ENCODE measurements at regions not wholly inside any gene's neighbourhood (a gene's known extent, or its start where the extent isn't known, plus 50 kb on each side); places are given as distances from the start of the nearest gene placed in this dataset.

DNA sequence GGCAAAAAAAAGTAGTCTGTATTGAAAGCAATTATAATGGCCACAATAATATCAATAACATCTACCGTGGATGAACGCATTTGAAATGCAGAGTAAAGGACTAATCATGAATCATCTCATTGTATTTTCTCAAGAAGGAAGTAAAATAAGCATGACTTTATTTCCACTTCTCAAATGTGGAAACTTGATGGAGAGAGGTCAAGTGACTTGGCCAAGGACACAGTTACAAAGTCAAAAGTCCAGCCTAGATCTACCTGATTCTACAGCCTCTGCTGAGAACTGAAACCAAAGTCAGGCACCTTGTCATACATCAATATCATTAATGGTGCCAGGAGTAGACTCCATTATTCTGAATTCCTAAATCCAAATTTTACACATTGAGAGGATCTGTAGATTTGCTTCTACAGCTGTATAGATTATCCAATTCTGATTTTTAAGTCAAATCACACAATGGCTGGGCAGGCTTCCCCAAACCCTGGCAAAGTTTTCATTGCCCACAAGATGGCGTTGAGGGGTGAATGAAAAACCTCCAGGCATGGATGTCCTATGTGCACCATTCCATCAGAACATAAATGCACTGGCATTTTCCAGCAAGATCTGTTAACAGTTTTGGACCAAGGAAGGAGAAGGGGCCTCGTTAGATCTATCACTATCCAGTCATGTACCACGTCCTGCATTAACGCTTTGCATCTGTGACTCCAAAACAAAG lies 423.1 kb downstream of the MAFB start:
- DNase-seq: no peak

DNA sequence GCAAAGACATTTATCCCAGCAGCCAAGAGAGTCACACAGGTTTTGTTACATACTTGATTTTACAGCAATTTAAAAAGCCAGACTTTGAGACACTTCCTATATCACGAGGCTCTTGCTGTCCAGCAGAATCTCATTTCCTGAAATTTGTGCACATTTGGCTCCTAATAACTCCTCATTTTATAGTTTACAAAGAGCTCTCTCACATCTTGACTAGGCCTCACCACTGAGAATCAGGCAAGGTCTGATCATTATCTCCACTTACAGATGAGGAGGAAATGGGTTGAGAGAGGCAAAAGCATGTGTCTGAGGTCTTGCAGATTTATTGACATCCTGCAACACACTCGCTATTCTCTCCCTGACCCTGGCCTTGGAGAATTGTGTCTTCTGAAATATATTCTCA lies 426.8 kb downstream of the MAFB start:
- DNase-seq: no peak

GRCh38 chr20:40258931-40259330 lies 430.1 kb downstream of the MAFB start:
- DNase-seq: no peak

DNA sequence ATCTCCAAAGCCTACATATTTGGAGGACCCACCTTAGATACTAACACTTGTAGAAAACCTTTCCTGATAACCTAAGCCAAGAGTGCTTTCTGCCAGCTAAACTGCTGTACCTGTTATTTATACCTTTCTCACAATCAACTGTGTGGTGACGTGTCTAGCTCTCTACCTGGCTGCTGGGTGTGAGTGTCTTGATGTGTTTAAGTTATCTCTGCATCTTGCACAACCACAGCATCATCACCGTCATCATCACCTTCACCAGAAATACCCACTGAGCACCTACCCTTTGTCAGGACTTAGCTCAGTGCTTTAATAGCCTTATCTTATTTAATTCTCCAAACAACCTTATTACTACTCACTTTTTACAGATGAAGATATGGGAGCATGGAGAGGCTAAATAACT lies 431.3 kb downstream of the MAFB start:
- no peak for DNase-seq

DNA sequence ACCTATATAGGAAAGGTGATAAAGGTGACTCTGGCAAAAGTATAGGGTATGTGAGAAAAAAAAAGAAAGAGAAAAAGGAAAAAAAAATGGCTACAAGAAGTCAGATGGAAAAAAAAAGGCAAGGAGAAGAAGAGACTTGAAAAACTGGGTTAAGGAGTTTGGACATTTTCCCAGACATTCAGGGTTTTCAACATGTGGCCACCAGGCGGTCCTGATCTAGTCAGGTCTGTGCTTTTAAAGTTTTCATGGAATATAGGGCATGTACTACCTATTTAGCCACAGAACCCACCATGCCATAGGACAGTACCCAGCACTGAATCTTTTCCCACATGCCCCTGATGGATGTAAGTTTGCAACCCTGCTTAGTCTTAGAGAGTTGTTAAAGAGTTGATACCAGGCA lies 433.7 kb downstream of the MAFB start:
- no peak for DNase-seq

DNA sequence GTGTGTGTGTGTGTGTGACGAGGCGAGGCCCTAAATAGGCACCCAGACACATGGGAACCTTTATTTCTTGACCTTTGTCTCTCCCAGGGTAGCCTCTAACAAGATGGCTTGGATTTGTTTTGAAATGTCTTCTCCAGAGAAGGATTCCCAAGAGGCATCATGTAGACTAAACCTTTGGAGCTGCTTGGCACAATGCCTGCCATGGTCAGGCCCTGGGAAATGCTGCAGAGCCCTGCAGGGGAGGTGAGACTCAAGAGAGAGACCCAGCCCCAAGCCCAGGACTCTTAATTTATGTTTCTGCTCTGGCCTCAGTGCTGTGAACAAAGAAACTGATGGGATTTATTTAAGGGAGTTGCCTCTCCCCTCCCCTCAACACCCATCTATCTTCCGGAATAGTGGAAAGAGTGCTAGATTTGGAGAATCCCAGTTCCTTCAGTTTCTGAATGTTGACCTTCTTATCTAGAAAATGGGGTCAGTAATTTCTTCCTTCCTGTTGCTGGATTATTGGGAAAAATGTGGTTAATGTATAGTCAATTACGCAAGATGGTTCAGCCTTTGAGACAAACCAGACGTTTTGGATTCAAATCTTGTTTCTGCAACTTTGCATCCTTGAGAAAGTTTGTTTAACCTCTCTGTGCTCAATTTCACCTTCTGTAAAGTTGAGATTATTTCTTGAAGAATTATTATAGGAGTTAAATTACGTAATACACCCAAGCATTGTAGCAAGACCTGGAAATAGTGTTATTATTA lies 434.8 kb downstream of the MAFB start:
- DNase-seq: no peak

- no peak for DNase-seq
These were observed 437.6 kb downstream of the MAFB start for GRCh38 chr20:40251284-40251932.

DNA sequence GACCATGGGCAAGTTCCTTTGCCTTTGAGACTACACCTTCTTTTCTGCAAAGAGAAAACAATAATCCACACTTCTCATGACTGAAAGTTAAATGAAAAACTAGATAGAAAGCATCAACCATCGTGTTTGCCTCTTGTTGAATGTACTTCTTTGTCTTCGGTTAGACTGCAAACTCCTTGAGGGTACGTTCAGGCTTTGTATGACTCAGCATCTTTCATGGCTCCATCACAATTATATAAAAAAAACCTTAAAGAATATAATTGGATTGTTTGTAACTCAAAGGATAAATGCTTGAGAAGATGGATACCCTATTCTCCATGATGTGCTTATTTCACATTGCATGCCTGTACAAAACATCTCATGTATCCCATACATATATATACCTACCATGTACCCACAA lies 439.2 kb downstream of the MAFB start:
- no peak for DNase-seq

DNA sequence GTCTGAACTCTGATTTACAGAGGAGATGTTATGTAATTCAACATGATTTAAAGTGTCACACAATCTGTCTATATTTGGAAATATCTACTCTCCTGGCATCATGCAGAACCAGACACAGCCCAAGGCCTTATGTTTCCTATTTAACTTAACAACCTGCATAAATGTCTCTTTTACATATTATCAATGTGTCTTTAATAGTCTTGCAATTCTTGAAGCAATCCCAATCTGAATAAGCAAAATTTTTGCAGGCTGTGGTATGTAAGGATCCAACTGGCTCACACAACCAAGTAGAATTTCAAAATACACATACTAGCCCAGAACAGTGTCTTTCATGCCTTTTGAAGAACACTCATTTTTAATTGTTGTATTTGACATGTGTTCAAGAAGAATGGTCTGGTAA lies 443.2 kb downstream of the MAFB start:
- DNase-seq: no peak

GRCh38 chr20:40244286-40244685 lies 444.8 kb downstream of the MAFB start:
- DNase-seq: no peak

- DNase-seq: no peak
These were observed 447.3 kb downstream of the MAFB start for GRCh38 chr20:40241596-40242343.

GRCh38 chr20:40238511-40238910 lies 450.5 kb downstream of the MAFB start:
- no peak for DNase-seq

DNA sequence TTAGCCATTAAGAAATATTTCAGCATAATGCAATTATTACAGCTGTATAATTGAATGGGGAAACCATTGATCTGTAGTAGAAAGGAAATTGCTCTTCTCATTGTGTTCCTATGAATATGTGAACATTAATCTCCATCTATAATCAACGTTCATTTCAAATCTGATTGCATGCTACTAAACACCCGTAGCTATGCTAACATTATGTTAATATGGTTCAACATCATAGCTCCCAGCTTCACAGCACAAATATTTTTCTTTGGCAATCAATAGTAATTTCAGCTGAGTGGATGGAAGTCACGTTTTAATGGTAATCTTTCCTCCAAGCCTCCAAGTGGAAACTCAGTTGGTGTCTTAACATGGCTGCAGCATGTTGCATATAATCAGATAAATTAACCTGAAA lies 454.4 kb downstream of the MAFB start:
- DNase-seq: no peak

DNA sequence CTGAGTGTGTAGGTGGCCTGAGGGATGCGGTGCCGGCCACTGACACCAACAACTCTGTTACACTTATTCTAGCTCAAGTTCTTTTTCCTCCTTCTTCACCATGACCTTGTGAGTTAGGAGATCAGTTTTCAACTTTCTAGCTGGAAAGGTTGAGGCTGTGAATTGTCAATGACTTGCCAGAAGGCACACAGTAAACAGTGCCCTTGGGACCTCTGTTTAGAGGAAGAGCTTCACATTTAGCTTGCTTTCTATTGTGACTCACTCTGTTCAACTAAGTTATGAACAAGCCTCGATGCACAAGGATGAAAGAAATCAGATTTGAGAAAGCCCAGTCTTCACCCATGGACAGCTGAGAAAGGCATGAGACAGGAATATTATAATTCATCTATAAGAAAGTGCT lies 455.6 kb downstream of the MAFB start:
- DNase-seq: peak; percentile 47

DNA sequence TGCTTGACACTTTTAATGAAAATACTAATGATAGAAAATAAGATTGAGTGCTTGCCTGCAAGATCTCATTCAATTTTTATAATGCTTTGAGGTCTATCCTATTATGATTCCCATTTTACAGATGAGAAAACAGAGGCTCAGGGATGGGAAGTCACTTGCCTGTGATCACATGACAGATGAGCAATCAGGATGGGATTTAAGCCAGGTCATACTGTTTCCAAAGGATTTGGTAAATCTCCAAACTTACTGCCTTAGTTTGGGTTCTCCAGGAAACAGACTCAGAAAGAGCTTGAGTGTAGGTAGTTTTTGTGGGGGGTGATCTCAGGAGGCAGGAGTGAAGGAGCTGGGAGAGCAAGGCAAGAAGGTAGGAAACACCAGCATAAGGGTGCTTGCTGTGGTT lies 456.3 kb downstream of the MAFB start:
- DNase-seq: no peak

DNA sequence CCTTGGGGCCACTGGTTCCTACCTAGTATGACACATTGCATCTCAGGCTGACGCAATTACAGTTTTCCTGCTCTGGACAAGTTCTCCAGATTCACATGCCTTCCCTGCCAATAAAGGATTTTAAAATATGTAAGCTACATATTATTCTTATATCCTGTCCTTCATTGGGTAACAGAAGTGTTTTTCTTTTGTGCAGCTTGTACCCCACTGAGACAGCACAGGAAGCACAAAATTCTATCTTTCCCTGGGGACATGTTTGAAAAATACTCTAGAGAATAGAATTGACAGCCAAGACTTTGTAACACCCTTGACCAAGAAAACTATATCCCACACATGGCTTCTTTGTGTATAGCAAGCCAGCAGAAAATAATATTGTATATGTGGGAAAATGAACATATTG lies 456.8 kb downstream of the MAFB start:
- no peak for DNase-seq

- DNase-seq: no peak
These were observed 458.6 kb downstream of the MAFB start for GRCh38 chr20:40230486-40230885.

DNA sequence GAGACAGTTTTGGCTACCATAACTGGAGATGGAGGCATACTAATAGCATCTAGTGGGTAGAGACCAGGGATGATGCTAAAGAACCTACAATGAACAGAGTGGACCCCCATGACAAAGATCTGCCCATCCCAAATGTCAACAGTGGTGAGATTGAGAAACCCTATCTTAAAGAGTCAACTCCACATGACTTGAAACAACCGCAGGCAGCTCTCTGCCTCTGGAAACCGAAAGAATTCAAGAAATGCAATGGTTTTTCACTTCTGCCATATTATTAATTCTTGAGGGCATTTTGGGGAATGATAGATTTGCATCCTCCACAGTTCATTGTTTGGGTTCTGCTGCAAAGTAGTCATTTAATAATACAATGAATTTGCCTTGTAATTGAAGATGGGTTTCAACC lies 463.4 kb downstream of the MAFB start:
- no peak for DNase-seq

DNA sequence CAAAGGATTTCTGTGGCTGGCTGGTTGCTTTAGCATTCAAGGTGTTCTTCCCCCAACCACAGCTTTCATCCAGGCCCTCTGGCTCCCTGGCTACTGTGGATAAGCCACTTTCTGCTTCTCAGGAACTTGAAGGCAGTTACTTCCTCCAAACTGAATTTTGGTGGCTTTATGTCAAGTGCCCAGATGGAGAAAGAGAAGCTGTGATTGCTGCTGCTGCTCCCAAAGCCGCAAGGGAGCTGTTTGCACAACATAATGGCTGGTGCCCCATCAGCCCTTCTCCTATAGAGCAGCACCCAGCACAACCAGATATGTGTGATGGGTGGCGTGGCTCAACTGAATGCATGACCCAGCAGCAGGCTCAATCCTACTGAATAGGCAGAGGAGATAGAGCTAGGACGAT lies 465.2 kb downstream of the MAFB start:
- no peak for DNase-seq

DNA sequence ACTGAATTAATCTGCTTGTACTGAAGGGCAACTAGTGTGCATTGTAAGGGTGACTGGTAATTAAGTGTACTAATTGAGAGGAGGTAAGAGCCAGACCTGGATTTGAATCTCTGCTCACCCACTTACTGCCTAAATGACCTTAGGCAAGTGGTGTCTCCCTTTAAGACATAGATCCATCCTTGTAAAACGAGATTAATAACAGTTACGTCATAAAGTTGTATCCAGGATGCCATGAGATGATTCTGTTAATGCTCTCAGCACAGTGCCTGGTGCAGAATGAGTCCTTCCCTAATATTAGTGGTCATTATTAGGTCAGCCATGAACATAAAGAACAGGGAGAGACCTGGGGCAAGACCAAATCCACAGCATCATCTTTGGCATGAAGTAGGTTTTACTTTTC lies 470.1 kb downstream of the MAFB start:
- DNase-seq: no peak

GRCh38 chr20:40218316-40218969 lies 470.6 kb downstream of the MAFB start:
- no peak for DNase-seq

DNA sequence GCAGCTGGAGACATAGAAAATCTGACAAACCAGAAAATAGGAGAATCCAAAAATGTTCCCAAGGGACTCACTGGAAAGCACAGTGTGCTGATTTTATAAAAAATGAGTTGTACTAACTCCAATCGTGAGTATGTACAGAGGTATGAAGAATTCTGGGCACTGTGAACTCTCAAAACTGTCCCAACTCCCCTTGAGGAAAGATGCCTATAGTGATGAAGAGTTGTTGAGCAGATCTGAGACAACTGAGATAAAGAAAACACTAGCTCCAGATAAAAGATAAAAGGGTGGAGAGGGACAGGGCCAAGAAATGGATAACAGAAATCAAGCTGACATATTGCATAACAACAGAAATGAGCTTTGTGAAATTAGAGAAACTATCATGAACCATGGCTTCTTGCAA lies 481.4 kb downstream of the MAFB start:
- DNase-seq: no peak

GRCh38 chr20:40205971-40206370 lies 483.1 kb downstream of the MAFB start:
- DNase-seq: no peak
